Loucy (cell line): ENCODE measurements at regions not wholly inside any gene's neighbourhood (a gene's known extent, or its start where the extent isn't known, plus 50 kb on each side); places are given as distances from the start of the nearest gene placed in this dataset.

Experiments used
- CTCF ChIP-seq: fragments of 200-600 bp; sonication (generic); conservative IDR thresholded peaks from 2 replicates; pipeline ENCODE4 v1.5.1; 2014; ENCODE audit warnings: mild to moderate bottlenecking, antibody characterized with exemption, low read length
- EZH2phosphoT487 ChIP-seq: fragments of 200-600 bp; IDR thresholded peaks from 2 replicates; pipeline ENCODE4 v1.6.1; 2018; ENCODE audit warnings: antibody characterized with exemption, mild to moderate bottlenecking, moderate library complexity, borderline replicate concordance

- TF ChIP-seq CTCF = no peak
- TF ChIP-seq EZH2phosphoT487 = no peak
Measured at GRCh38 chr22:26786398-26786797, 129.0 kb downstream of the MIAT start.
